Psoas muscle (tissue), 7 donors: ENCODE measurements at regions not wholly inside any gene's neighbourhood (a gene's known extent, or its start where the extent isn't known, plus 50 kb on each side); places are given as distances from the start of the nearest gene placed in this dataset.

ENCODE experiments used
- ATAC-seq, 4 donors: fragments of 200-7000 bp; cut with Tn5 transposase; one replicate each; pipeline ENCODE4 v1.9.1; 2020; ENCODE audit warnings: moderate library complexity in 3 of 4, mild to moderate bottlenecking in 2 of 4
- DNase-seq, 2 donors: peaks; one replicate each; pipeline ENCODE4 v3.0.0-alpha.2; 2020
- H3K27ac ChIP-seq: fragments of 200-600 bp; one replicate; pipeline ENCODE4 v1.8.0; 2022
- H3K27me3 ChIP-seq, 3 donors: fragments of 200-600 bp in 1 of 3; one replicate each; pipeline versions ENCODE4 v1.6.1 to v1.8.0; 2013 to 2022; ENCODE audit warnings: low read length in 2 of 3, mild to moderate bottlenecking in 2 of 3, moderate library complexity in 1 of 3; ENCODE audit not compliant: insufficient read depth in 3 of 3
- H3K36me3 ChIP-seq, 2 donors: fragments of 200-600 bp in 1 of 2; one replicate each; pipeline versions ENCODE4 v1.6.1 to v1.8.0; 2013 to 2022; ENCODE audit warnings: low read depth in 1 of 2, mild to moderate bottlenecking in 1 of 2, moderate library complexity in 1 of 2; ENCODE audit not compliant: insufficient read depth in 1 of 2
- H3K4me1 ChIP-seq: fragments of 200-600 bp; one replicate; pipeline ENCODE4 v1.8.0; 2022
- H3K4me3 ChIP-seq: fragments of 200-600 bp; one replicate; pipeline ENCODE4 v1.8.0; 2022; ENCODE audit warnings: mild to moderate bottlenecking
- H3K9me3 ChIP-seq: fragments of 200-600 bp; one replicate; pipeline ENCODE4 v1.8.0; 2022
- CTCF ChIP-seq: fragments of 200-600 bp; IDR thresholded peaks from one replicate; pipeline ENCODE4 v1.8.0; 2022; ENCODE audit warnings: antibody characterized with exemption
- WGBS, 3 donors: extraction: QIAGEN DNeasy Blood & Tissue Kit; methylation state at CpG; one replicate each; pipeline versions ENCODE4 v1.1.6 to v1.1.7; 2013; 5-methylcytosine and 5-hydroxymethylcytosine counted together
- intact Hi-C, 2 donors: fragments of 100-400 bp; cut with DNase I; formaldehyde crosslinking; loops; one replicate each; pipeline versions ENCODE4 v1.11.0 to v1.14.2; 2022
- donor health status: healthy with polysubstance abuse.
- donor health status: DM: no; HTN: no; CAD: no; lungs with moderate emphysema.
- donor health status: Bipolar disorder and iron deficiency.
- donor health status: healthy.
- donor health status: DM: yes; HTN: yes; CAD: no.
- donor health status: DM: no; HTN: no; CAD: no.
- donor health status: DM: yes; HTN: yes; CAD: no.

DNA sequence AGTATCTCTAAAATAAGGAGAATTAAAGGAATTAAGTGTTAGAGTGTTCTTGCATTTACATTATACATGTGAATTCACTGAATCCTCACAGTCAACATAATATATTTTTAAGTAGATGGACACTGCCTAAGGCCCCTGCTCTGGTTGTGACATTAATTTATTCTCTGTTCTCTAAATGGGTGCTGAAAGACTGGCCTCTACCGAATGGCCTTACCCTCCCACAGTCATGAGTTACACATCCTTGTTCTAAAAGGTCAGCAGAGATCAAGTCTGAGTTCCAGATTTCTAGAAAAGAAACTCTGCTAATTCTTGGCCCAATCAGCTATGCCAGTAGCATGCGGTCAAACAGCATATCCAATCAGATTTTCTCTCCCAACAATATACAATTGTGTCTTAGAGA lies 193.2 kb downstream of the TM2D1 start:
- no peaks in the 10 kb centered on the region for H3K4me1 ChIP-seq
- H3K27ac ChIP-seq = no peak overlapping the region
- H3K27me3 ChIP-seq = no peaks in the 10 kb centered on the region
- ATAC-seq (no peak), DNase-seq (no peak)
- H3K4me3 ChIP-seq = no peak overlapping the region
- no peaks in the 10 kb centered on the region for H3K36me3 ChIP-seq
- no peaks in the 10 kb centered on the region for H3K9me3 ChIP-seq
- 64 to 78% (median 67%) methylated on average over 2 of the region's 2 CpGs for WGBS, 3 donors
- intact Hi-C loops = no loop called here
- no peak for TF ChIP-seq CTCF

DNA sequence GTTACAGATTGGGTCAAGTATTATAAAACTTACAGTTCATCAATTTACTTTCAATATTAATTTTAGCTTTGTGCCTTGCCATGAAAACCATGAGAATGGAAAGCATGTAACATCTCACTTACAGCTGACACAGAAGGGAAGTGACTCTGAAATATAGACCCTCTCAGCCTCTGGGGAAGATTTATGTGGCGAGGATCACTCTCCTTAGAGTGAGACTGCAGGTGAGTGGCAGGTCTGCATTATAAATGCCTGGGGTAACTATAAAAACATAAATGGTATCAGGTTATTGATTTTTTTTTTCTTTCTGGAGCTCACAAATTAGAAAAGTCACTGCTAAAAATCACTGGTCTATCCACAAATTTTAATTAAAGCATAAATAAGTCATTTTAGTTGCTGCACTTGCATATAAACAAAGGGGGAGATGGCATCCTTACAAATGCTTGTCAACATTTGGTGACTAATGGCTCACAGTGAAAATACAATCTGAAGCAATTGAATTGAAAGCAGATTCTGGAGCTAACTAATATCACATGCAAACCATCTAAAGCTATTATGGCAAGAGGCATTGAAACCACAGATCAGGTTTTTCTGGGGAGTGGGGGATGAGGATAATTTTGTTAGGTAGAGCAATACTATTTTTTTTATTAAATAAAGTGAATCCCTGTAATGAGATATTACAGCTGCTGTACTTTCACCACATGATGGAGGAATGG lies 200.9 kb downstream of the TM2D1 start:
- intact Hi-C loops = no loop called here
- no peak overlapping the region for H3K27ac ChIP-seq
- H3K27me3 ChIP-seq = no peaks in the 10 kb centered on the region
- H3K4me3 ChIP-seq = no peak overlapping the region
- no peak for TF ChIP-seq CTCF
- H3K4me1 ChIP-seq = no peaks in the 10 kb centered on the region
- no peaks in the 10 kb centered on the region for H3K36me3 ChIP-seq
- DNase-seq = no peak
- no peak for ATAC-seq
- H3K9me3 ChIP-seq = no peaks in the 10 kb centered on the region
- WGBS, 3 donors = 83 to 87% (median 84%) methylated on average over 1 of the region's 1 CpG

DNA sequence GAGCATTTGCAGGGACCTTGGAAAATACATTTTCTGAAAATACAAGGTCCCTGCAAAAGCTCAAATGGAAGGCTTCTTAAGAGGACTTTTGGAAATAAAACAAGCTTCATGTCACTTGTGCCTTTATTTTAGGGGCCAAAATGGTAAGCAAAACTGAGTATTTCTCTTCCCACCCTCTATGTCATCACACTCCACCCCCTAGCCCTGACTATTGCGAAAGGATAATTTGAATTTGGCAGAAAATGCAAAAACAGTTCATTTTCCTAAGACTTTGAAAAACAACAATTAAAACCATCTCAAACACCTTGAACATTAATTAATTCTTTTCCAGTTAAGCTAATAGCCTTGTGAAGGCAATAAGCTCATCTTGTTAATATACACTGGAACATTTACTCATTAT lies 201.7 kb downstream of the TM2D1 start:
- no peak for TF ChIP-seq CTCF
- H3K27me3 ChIP-seq = no peaks in the 10 kb centered on the region
- ATAC-seq (no peak), DNase-seq (no peak)
- WGBS, 3 donors = 77 to 97% (median 83%) methylated on average over 1 of the region's 1 CpG
- H3K4me1 ChIP-seq = no peaks in the 10 kb centered on the region
- no peaks in the 10 kb centered on the region for H3K36me3 ChIP-seq
- intact Hi-C loops = no loop called here
- H3K27ac ChIP-seq = no peak overlapping the region
- no peak overlapping the region for H3K4me3 ChIP-seq
- no peaks in the 10 kb centered on the region for H3K9me3 ChIP-seq

DNA sequence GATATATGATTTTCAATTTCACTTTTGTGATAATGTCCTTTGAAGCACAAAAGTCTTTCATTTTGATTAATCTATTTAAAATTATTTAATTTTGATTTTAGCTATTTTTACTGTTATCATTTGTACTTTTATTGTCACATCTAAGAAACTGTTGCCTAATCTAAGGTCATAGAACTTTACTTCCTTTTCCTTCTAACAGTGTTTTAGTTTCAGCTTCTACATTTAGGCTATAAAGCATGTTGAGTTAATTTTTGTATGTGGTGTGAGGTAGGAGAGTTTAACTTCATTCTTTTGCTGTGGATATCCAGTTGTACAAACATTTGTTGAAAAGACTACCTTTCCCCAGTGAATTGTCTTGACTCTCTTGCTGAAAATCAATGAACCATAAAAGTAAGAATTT lies 204.5 kb downstream of the TM2D1 start:
- intact Hi-C loops = no loop called here
- no peaks in the 10 kb centered on the region for H3K9me3 ChIP-seq
- DNase-seq = no peak
- H3K27ac ChIP-seq = no peak overlapping the region
- H3K27me3 ChIP-seq = no peaks in the 10 kb centered on the region
- no peak for TF ChIP-seq CTCF
- ATAC-seq = no peak
- H3K4me1 ChIP-seq = no peaks in the 10 kb centered on the region
- H3K36me3 ChIP-seq = no peaks in the 10 kb centered on the region
- no peak overlapping the region for H3K4me3 ChIP-seq

DNA sequence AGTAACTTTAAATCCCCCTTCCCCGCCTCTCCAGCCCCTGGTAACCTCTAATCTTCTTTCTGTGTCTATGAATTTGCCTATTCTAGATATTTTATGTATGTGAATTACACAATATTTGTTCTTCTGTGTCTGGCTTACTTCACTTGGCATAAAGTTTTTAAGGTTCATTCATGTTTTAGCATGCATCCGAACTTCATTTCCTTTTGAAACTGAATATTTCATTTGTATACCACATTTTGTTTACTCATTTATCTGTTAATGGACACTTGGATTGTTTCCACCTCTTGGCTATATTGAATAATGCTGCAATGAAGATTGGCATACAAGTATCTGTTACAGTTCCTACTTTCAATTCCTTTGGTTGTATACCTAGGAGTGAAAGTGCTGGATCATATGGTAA lies 205.3 kb downstream of the TM2D1 start:
- no peak for TF ChIP-seq CTCF
- H3K36me3 ChIP-seq = no peaks in the 10 kb centered on the region
- intact Hi-C loops = no loop called here
- no peak overlapping the region for H3K27ac ChIP-seq
- no peak overlapping the region for H3K4me3 ChIP-seq
- 84 to 94% (median 87%) methylated on average over 2 of the region's 2 CpGs for WGBS, 3 donors
- no peaks in the 10 kb centered on the region for H3K4me1 ChIP-seq
- DNase-seq (no peak), ATAC-seq (no peak)
- H3K27me3 ChIP-seq = no peaks in the 10 kb centered on the region
- H3K9me3 ChIP-seq = no peaks in the 10 kb centered on the region
